Neural cell (in vitro differentiated cells): ENCODE measurements at regions not wholly inside any gene's neighbourhood (a gene's known extent, or its start where the extent isn't known, plus 50 kb on each side); places are given as distances from the start of the nearest gene placed in this dataset.

ENCODE experiments used
- H2AFZ ChIP-seq: fragments of 200-600, 300-800 bp; sonication (generic), shearing (Covaris generic); 2 replicates; pipeline ENCODE4 v1.6.0; 2014; ENCODE audit warnings: low read depth, mild to moderate bottlenecking, antibody characterized with exemption, low read length, moderate library complexity
- H3F3A ChIP-seq: fragments of 200-600 bp; shearing (Covaris generic); 2 replicates; pipeline ENCODE4 v1.6.1; 2016; ENCODE audit warnings: mild to moderate bottlenecking, moderate library complexity, mixed read lengths, antibody characterized with exemption, low read length; ENCODE audit not compliant: insufficient read depth, poor library complexity, severe bottlenecking
- H3K27ac ChIP-seq: fragments of 200-600, 300-800 bp; sonication (generic), shearing (Covaris generic); 2 replicates; pipeline ENCODE4 v1.5.1; 2014; ENCODE audit warnings: mild to moderate bottlenecking, low read length, moderate library complexity
- H3K27me3 ChIP-seq: fragments of 300-800, 200-600 bp; sonication (generic), shearing (Covaris generic); 2 replicates; pipeline ENCODE4 v1.6.0; 2014; ENCODE audit warnings: mild to moderate bottlenecking, low read depth, low read length, moderate library complexity; ENCODE audit not compliant: insufficient read depth
- H3K36me3 ChIP-seq: fragments of 300-800, 200-600 bp; sonication (generic), shearing (Covaris generic); 2 replicates; pipeline ENCODE4 v1.5.1; 2014; ENCODE audit warnings: mild to moderate bottlenecking, antibody characterized with exemption, low read length, moderate library complexity; ENCODE audit not compliant: insufficient read depth
- H3K4me2 ChIP-seq: fragments of 300-800, 200-600 bp; sonication (generic), shearing (Covaris generic); 2 replicates; pipeline ENCODE4 v1.6.0; 2014; ENCODE audit warnings: mild to moderate bottlenecking, low read length
- H3K4me3 ChIP-seq: fragments of 300-800, 200-600 bp; sonication (generic), shearing (Covaris generic); 2 replicates; pipeline ENCODE4 v1.5.1; 2014; ENCODE audit warnings: mild to moderate bottlenecking, low read length, moderate library complexity
- H3K79me2 ChIP-seq: fragments of 200-600 bp; shearing (Covaris generic); replicated peaks from 2 replicates; pipeline ENCODE4 v1.6.0; 2014; ENCODE audit warnings: mild to moderate bottlenecking, low read length, moderate library complexity; ENCODE audit not compliant: insufficient read depth
- H3K9ac ChIP-seq: fragments of 300-800, 200-600 bp; sonication (generic), shearing (Covaris generic); 2 replicates; pipeline ENCODE4 v1.6.1; 2016; ENCODE audit warnings: mild to moderate bottlenecking, low read length, mixed read lengths
- H3K9me2 ChIP-seq: fragments of 200-600 bp; shearing (Covaris generic); 2 replicates; pipeline ENCODE4 v1.6.1; 2016; ENCODE audit warnings: mild to moderate bottlenecking, low read length, mixed read lengths; ENCODE audit not compliant: insufficient read depth
- H3K9me3 ChIP-seq: fragments of 200-600, 300-800 bp; sonication (generic), shearing (Covaris generic); 2 replicates; pipeline ENCODE4 v1.6.1; 2016; ENCODE audit warnings: mild to moderate bottlenecking, mixed run types, low read length, moderate library complexity, mixed read lengths
- H4K20me1 ChIP-seq: fragments of 200-600 bp; shearing (Covaris generic); 2 replicates; pipeline ENCODE4 v1.6.1; 2016; ENCODE audit warnings: mild to moderate bottlenecking, mixed run types; ENCODE audit not compliant: insufficient read depth
- EP300 ChIP-seq: fragments of 450-650 bp; conservative IDR thresholded peaks from 2 replicates; pipeline ENCODE4 v1.6.1; 2014; ENCODE audit warnings: antibody characterized with exemption, mild to moderate bottlenecking, moderate library complexity; ENCODE audit not compliant: poor library complexity, severe bottlenecking
- EZH2 ChIP-seq: fragments of 200-600, 300-800 bp; shearing (Covaris generic), sonication (generic); IDR thresholded peaks from 2 replicates; pipeline ENCODE4 v1.6.1; 2014; ENCODE audit warnings: antibody characterized with exemption, low read length, borderline replicate concordance, mild to moderate bottlenecking; ENCODE audit not compliant: insufficient read depth, poor library complexity, severe bottlenecking
- MXI1 ChIP-seq: fragments of 450-650 bp; conservative IDR thresholded peaks from 2 replicates; pipeline ENCODE4 v1.6.1; 2014; ENCODE audit warnings: antibody characterized with exemption, mild to moderate bottlenecking; ENCODE audit not compliant: poor library complexity, severe bottlenecking
- SMC3 ChIP-seq: fragments of 450-650 bp; conservative IDR thresholded peaks from 2 replicates; pipeline ENCODE4 v1.6.1; 2014; ENCODE audit warnings: antibody characterized with exemption, mild to moderate bottlenecking, moderate library complexity; ENCODE audit not compliant: poor library complexity
- TAF1 ChIP-seq: IDR thresholded peaks from 2 replicates; pipeline ENCODE4 v1.6.1; 2012; ENCODE audit warnings: low read depth
- TF ChIP-seq, protein P1 (sequence below): fragments of 450-650 bp; IDR thresholded peaks from 2 replicates; pipeline ENCODE4 v1.5.1; 2014; ENCODE audit warnings: antibody characterized with exemption, mild to moderate bottlenecking, moderate library complexity; ENCODE audit not compliant: poor library complexity, severe bottlenecking
- TF ChIP-seq, protein P2 (sequence below): IDR thresholded peaks from 2 replicates; pipeline ENCODE4 v1.6.1; 2012; ENCODE audit warnings: borderline replicate concordance

DNA sequence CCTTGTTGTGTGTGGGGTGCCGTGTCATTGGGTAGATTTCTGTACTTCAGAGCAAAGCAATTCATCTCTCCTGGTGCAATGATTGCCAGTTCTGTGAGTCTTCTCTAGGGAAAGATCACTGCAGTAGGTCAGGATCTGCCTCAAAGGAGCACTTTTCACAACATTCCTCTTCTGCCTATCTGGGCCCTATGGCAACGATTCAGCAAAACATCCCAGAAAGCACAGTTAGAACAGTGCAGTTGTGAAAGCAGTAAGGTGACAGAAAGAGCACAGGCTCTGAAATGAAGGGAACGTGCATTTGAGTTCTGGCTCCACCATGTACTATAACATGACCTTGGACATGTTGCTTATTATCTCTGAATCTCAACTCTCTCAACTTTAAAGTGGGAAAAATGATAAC is 178.5 kb upstream of the N4BP1 start:
- H3K36me3 ChIP-seq, result no peaks in the 10 kb centered on the region
- no peaks in the 10 kb centered on the region for H3K9me2 ChIP-seq
- H3K27me3 ChIP-seq, result no peaks in the 10 kb centered on the region
- TF ChIP-seq MXI1 (no peak), SMC3 (no peak), TAF1 (no peak), EZH2 (no peak), EP300 (no peak)
- TF ChIP-seq, protein P1, sequence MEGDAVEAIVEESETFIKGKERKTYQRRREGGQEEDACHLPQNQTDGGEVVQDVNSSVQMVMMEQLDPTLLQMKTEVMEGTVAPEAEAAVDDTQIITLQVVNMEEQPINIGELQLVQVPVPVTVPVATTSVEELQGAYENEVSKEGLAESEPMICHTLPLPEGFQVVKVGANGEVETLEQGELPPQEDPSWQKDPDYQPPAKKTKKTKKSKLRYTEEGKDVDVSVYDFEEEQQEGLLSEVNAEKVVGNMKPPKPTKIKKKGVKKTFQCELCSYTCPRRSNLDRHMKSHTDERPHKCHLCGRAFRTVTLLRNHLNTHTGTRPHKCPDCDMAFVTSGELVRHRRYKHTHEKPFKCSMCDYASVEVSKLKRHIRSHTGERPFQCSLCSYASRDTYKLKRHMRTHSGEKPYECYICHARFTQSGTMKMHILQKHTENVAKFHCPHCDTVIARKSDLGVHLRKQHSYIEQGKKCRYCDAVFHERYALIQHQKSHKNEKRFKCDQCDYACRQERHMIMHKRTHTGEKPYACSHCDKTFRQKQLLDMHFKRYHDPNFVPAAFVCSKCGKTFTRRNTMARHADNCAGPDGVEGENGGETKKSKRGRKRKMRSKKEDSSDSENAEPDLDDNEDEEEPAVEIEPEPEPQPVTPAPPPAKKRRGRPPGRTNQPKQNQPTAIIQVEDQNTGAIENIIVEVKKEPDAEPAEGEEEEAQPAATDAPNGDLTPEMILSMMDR, result no peak
- H3F3A ChIP-seq, result no peaks in the 10 kb centered on the region
- H3K27ac ChIP-seq, result no peak overlapping the region
- H3K79me2 ChIP-seq, result no peaks in the 10 kb centered on the region
- no peak overlapping the region for H3K9ac ChIP-seq
- no peak overlapping the region for H3K4me3 ChIP-seq
- no peak overlapping the region for H3K4me2 ChIP-seq
- no peaks in the 10 kb centered on the region for H3K9me3 ChIP-seq
- H2AFZ ChIP-seq, result no peak overlapping the region
- no peaks in the 10 kb centered on the region for H4K20me1 ChIP-seq

DNA sequence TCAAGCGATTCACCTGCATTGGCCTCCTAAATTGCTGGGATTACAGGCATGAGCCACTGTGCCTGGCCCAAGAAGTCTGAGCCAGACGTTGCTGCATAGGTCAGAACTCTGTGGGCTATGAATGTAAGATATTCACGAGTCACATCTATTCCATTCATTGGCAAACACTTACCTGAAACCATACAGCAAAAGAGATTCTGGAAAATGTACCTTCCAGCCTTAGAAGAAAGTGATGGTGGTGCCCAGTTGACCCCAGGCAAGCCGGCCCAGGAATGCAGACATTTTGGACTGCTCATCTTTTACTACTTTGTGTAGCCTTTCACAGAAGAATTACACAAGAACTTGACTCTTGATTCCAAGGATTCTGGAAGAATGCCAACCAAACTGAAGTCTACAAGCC is 135.6 kb upstream of the N4BP1 start:
- no peak overlapping the region for H3K9ac ChIP-seq
- no peak overlapping the region for H2AFZ ChIP-seq
- peaks cover 3% of the 10 kb centered on the region for H3K9me3 ChIP-seq
- no peaks in the 10 kb centered on the region for H3K9me2 ChIP-seq
- H3K79me2 ChIP-seq, result no peaks in the 10 kb centered on the region
- H3F3A ChIP-seq, result no peaks in the 10 kb centered on the region
- H3K27me3 ChIP-seq, result no peaks in the 10 kb centered on the region
- H3K4me2 ChIP-seq, result no peak overlapping the region
- H4K20me1 ChIP-seq, result no peaks in the 10 kb centered on the region
- no peak overlapping the region for H3K4me3 ChIP-seq
- H3K36me3 ChIP-seq, result no peaks in the 10 kb centered on the region
- H3K27ac ChIP-seq, result no peak overlapping the region
- no peak for TF ChIP-seq EZH2

- H2AFZ ChIP-seq, result no peak overlapping the region
- H4K20me1 ChIP-seq, result no peaks in the 10 kb centered on the region
- H3K9me3 ChIP-seq, result peaks cover 3% of the 10 kb centered on the region
- no peaks in the 10 kb centered on the region for H3K36me3 ChIP-seq
- H3K4me3 ChIP-seq, result no peak overlapping the region
- H3K4me2 ChIP-seq, result no peak overlapping the region
- H3K27me3 ChIP-seq, result no peaks in the 10 kb centered on the region
- H3F3A ChIP-seq, result no peaks in the 10 kb centered on the region
- no peaks in the 10 kb centered on the region for H3K9me2 ChIP-seq
- H3K79me2 ChIP-seq, result no peaks in the 10 kb centered on the region
- no peak overlapping the region for H3K9ac ChIP-seq
- H3K27ac ChIP-seq, result no peak overlapping the region
- TF ChIP-seq, protein P2, sequence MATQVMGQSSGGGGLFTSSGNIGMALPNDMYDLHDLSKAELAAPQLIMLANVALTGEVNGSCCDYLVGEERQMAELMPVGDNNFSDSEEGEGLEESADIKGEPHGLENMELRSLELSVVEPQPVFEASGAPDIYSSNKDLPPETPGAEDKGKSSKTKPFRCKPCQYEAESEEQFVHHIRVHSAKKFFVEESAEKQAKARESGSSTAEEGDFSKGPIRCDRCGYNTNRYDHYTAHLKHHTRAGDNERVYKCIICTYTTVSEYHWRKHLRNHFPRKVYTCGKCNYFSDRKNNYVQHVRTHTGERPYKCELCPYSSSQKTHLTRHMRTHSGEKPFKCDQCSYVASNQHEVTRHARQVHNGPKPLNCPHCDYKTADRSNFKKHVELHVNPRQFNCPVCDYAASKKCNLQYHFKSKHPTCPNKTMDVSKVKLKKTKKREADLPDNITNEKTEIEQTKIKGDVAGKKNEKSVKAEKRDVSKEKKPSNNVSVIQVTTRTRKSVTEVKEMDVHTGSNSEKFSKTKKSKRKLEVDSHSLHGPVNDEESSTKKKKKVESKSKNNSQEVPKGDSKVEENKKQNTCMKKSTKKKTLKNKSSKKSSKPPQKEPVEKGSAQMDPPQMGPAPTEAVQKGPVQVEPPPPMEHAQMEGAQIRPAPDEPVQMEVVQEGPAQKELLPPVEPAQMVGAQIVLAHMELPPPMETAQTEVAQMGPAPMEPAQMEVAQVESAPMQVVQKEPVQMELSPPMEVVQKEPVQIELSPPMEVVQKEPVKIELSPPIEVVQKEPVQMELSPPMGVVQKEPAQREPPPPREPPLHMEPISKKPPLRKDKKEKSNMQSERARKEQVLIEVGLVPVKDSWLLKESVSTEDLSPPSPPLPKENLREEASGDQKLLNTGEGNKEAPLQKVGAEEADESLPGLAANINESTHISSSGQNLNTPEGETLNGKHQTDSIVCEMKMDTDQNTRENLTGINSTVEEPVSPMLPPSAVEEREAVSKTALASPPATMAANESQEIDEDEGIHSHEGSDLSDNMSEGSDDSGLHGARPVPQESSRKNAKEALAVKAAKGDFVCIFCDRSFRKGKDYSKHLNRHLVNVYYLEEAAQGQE, result no peak
- TF ChIP-seq EZH2, result no peak
- TF ChIP-seq, protein P1, result no peak
- no peak for TF ChIP-seq SMC3
- no peak for TF ChIP-seq MXI1
- no peak for TF ChIP-seq TAF1
These were observed 131.0 kb upstream of the N4BP1 start for GRCh38 chr16:48740964-48741363.
